ENCODE measurements at regions not wholly inside any gene's neighbourhood (a gene's known extent, or its start where the extent isn't known, plus 50 kb on each side); places are given as distances from the start of the nearest gene placed in this dataset.

- no peak for TF ChIP-seq CTCF (IDR thresholded peaks at IDR 0.05)
- TF ChIP-seq POLR2A (IDR thresholded peaks at IDR 0.05; ENCODE audit: low read depth), result no peak
- TF ChIP-seq EP300 (IDR thresholded peaks at IDR 0.05), result no peak
- TF ChIP-seq POLR2AphosphoS5 (IDR thresholded peaks at IDR 0.05), result no peak
- Histone ChIP-seq H3K27me3 (no peaks in the 10 kb centered on the region), H3K9me3 (peaks cover 0 to 4% (median 0%) of the 10 kb centered on the region in 4 donors), H3K27ac (replicated peaks in 1 of 4) (no peak overlapping the region), H3K36me3 (no peaks in the 10 kb centered on the region), H3K4me3 (no peak overlapping the region), H3K4me1 (no peaks in the 10 kb centered on the region)
- WGBS, result 77% methylated on average over 2 of the region's 2 CpGs
- DNase-seq (ENCODE audit: extremely low spot score), result no peak
- intact Hi-C loops (cut with DNase I), result no loop called here
These were observed 55.1 kb upstream of the NETO1 start for GRCh38 chr18:72922895-72923294.

Small RNAs in the stretch of these regions (small RNA-seq; reads per million reads assigned to genes)
- gene RN7SL401P, result 0 reads per million in 3 donors
